ENCODE measurements at regions not wholly inside any gene's neighbourhood (a gene's known extent, or its start where the extent isn't known, plus 50 kb on each side); places are given as distances from the start of the nearest gene placed in this dataset.
A peak's percentile ranks its signal among the peaks of the same experiment; 100 is the strongest.
"Not testable (repeated sequence)": the region's sequence is repeated elsewhere in the genome, so short reads cannot be mapped to it uniquely, and the experiment has no call there.

GRCh38 chr4:52373650-52374049, 285.5 kb downstream of the USP46 start:
- no peak for DNase-seq (ENCODE audit: low spot score)

DNA sequence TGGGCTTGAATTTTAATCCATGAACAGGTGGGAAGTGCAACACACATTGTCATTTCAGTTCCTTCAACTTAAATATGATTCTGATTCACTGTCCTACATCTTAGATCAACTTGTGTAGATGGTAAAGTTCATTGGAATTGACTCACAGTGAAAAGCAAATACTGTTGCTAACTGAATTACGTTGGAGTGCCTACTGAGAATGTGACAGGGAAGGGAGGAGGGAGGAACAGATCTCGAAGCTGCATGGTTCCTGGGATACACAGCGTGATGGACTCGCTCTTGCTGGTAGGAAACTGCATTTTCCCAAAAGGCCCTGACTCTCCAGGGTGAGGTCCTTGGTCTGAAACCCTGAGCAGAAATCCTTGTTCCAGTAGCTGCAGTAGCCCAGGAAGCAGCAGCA, 284.2 kb downstream of the USP46 start:
- DNase-seq (ENCODE audit: low spot score) = no peak

GRCh38 chr4:52376132-52376704, 282.9 kb downstream of the USP46 start:
- no peak for DNase-seq (ENCODE audit: low spot score)

DNA sequence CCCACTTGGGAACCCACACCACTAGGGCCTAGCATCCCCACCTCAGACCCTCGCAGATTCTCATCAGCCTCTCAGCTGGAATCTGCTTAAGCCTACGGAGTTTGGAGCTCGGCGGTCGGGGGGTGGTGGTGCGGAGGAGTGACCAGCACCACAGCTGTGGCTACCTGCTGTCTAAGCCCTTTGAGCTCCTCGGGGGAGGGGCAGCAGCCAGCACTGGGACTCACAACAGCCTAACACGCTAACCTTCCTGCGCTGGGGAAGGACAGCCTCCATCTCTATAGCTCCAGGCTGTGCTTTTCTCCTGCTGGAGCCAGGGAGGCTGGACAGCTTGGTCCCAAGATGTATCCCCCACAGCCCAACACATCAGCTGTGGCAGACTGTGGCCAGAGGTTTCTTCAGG, 281.5 kb downstream of the USP46 start:
- DNase-seq (ENCODE audit: low spot score) = peak; percentile 59

DNA sequence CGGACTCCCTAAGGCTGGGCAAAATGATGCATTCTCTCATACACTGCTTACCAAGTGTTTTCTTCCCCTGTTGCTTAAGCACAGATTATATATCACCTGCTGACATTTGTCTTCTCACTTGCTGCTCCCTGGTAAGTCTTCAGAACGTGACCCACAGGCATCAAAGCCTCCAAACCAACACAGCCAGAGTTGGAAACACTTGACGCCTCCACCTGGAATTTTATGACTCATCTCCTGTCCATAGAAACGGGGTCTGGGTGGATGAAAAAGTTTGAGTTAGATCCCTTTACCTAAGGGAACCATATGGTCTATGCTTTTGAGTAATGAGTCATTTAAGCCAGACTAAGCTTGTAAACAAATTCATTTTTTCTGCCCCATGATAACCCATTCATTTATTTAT, 251.6 kb downstream of the USP46 start:
- DNase-seq (ENCODE audit: low spot score) = no peak

GRCh38 chr4:52408032-52408431, 251.1 kb downstream of the USP46 start:
- DNase-seq (ENCODE audit: low spot score) = no peak

GRCh38 chr4:52408471-52408870, 250.6 kb downstream of the USP46 start:
- no peak for DNase-seq (ENCODE audit: low spot score)

GRCh38 chr4:52409766-52410165, 249.3 kb downstream of the USP46 start:
- DNase-seq (ENCODE audit: low spot score) = not testable (repeated sequence)

DNA sequence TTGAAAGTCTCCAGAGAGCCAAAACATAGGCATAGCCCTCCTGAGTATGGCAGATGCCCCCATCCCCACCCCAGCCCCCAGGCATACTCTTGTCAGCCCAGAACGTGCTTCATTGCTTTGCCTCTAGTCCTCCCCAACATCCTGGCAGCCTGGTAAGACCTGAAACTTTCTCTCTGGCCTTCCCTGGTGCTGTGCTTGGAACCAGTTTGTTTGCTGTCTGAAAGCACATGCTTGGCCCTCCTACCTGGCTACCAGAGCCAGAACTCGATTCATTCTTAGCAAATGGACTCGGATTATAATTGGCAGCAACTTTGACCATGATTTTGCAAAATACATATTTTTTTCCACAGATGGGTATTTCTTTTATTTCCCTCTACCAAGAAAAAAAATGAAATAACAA, 248.1 kb downstream of the USP46 start:
- DNase-seq (ENCODE audit: low spot score) = no peak

- no peak for DNase-seq (ENCODE audit: low spot score)
Measured at GRCh38 chr4:52420330-52420729, 238.8 kb downstream of the USP46 start.

GRCh38 chr4:52421811-52422213, 237.3 kb downstream of the USP46 start:
- DNase-seq (ENCODE audit: low spot score) = no peak

DNA sequence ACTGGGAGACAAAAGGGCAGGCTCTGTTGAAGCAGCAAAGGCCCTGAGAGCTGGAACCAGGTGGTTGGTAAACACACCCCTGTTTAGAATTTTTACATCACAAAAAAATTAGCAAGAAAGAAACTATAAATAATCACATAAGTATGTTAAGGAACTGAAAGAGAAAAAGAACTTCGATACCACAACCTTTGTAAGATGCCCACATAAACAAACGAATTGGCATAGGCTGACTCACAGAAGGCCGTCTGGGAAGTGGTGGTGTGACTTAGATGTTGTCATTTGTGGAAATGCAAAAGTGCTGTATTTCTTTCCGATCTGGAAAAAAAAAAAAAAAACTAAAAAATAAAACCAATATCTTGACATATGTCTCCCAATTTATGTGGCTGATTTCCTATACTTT, 235.1 kb downstream of the USP46 start:
- DNase-seq (ENCODE audit: low spot score) = no peak

- DNase-seq (ENCODE audit: low spot score) = no peak
Measured at GRCh38 chr4:52425751-52426326, 233.3 kb downstream of the USP46 start.

DNA sequence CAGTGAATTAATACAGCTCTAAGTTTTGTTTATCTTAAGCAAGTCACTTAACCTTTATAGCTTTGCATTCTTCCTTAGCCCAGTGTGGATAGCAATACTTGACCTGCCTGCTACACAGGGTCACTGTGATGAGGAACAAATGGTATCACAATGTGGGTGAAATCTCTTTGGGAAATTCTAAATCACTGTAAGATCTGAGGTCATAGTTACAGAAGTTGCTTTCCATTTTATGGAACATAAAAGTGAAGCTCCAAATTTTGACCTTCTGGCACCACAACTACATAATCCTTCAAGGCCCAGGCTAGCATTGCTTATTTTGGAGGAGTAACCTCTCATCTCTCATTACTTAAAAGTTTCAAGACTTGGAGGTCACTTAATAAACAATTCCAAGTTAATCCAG, 227.7 kb downstream of the USP46 start:
- no peak for DNase-seq (ENCODE audit: low spot score)

GRCh38 chr4:52431869-52432268, 227.2 kb downstream of the USP46 start:
- DNase-seq (ENCODE audit: low spot score) = no peak

DNA sequence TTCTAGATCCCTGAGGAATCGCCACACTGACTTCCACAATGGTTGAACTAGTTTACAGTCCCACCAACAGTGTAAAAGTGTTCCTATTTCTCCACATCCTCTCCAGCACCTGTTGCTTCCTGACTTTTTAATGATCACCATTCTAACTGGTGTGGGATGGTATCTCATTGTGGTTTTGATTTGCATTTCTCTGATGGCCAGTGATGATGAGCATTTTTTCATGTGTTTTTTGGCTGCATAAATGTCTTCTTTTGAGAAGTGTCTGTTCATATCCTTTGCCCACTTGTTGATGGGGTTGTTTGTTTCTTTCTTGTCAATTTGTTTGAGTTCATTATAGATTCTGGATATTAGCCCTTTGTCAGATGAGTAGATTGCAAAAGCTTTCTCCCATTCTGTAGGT, 216.6 kb downstream of the USP46 start:
- DNase-seq (ENCODE audit: low spot score) = not testable (repeated sequence)

DNA sequence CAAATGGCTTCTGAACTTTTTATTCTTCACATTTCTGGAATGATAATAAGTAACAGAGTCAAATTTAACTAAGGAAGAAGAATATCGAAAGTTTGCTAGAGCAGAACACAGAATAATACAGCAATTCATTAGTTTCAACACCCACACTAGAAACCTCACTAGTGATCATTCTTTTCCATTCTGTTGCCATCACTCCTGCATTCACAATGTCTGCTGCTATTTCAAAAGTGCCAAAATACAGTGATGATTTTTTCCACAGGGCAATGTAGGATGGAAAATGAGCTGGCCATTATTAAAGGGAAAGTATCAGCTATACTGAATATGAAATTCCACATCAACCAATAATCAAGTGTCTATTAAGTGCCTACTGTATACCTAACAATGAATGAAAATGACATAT, 186.7 kb downstream of the USP46 start:
- no peak for DNase-seq (ENCODE audit: low spot score)

GRCh38 chr4:52477191-52477780, 181.8 kb downstream of the USP46 start:
- no peak for DNase-seq (ENCODE audit: low spot score)

DNA sequence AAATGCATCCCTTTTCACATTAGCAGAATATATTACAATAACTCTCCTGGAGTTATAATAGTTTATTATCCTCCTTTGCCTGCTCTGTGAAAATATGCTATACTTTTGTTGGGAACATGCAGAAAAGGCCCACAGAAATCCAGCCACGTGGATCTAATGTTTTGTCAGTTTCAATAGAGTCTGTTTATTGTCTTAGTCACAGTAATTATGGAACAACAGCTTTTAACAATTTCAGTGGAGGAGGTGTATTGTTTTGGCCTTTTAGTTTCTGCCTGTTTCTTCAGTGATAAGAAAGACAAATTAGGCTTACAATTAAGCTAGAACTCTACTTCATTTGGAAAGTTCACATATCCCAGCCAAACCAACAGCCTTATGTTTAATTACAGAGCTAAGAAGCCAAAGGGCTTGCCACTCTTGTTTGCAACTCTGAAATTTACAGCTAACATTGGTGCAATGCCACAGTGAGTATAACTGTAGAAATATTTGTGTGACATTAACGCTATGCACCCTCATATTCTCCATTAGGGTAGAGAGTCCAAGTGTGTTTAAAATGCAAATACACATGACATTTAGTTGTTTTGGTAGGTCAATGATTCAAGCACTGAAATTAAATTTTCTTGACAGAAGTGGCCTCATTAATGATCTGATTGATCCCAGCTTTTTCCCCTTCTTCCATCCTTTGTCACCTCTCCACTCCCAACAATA, 175.8 kb downstream of the USP46 start:
- DNase-seq (ENCODE audit: low spot score) = no peak

DNA sequence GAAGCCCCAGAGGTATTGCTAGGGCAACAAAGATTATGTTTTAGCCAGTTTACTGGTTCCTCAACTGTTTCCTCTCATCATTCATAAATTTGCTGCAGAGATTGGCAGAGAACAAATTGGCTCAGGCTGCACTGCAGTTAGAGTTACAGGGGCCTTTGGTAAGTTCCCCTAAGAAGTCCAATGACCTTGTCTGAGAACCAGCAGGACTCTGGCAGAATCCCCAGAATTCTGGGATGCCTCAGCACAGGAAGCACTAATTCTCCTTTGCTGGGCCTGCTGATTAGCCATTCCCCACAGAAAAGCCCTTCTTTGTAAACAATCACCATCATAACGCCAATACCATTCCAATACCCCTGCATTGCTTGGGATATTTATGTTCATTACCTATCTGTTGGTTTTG, 151.3 kb downstream of the USP46 start:
- DNase-seq (ENCODE audit: low spot score) = no peak

GRCh38 chr4:52510939-52511565, 148.0 kb downstream of the USP46 start:
- DNase-seq (ENCODE audit: low spot score) = no peak

- DNase-seq (ENCODE audit: low spot score) = no peak
Measured at GRCh38 chr4:52511825-52512224, 147.3 kb downstream of the USP46 start.

DNA sequence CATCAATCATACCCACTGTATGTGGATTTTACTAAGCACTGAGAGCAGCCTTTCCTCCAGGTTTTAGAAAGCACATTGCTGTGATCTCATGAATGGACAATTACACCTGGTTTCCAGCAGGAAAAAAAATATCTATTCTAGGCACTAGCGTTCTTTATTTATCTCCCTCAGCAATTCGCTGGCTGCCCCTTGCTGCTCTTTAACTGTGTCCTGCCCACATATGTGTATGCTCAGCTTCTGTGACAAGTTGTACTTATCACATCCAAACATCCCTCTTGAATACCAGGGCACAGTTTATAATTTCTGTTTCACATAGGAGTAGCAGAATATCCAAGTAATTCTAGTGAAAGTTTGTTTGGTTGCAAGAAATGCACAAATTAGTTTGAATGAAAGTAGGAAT, 146.8 kb downstream of the USP46 start:
- no peak for DNase-seq (ENCODE audit: low spot score)

Measured in ecto neural progenitor cell (in vitro differentiated cells).